Smooth muscle cell (in vitro differentiated cells): ENCODE measurements at regions not wholly inside any gene's neighbourhood (a gene's known extent, or its start where the extent isn't known, plus 50 kb on each side); places are given as distances from the start of the nearest gene placed in this dataset.
A peak's percentile ranks its signal among the peaks of the same experiment; 100 is the strongest.

Source experiments
- DNase-seq: peaks from one replicate; lab custom pipeline; 2025; ENCODE audit not compliant: unreplicated experiment; lab: John Stamatoyannopoulos, UW
- H2AFZ ChIP-seq: fragments of 200-600 bp; sonication (generic); 2 replicates; pipeline ENCODE4 v1.6.0; 2016; ENCODE audit warnings: antibody characterized with exemption, low read depth, mild to moderate bottlenecking
- H3F3A ChIP-seq: fragments of 200-600 bp; sonication (generic); 2 replicates; pipeline ENCODE4 v1.6.0; 2017; ENCODE audit warnings: antibody characterized with exemption, low read depth
- H3K27ac ChIP-seq: fragments of 200-600 bp; sonication (generic); 2 replicates; pipeline ENCODE4 v1.5.1; 2016; ENCODE audit warnings: low read depth, mild to moderate bottlenecking
- H3K27me3 ChIP-seq: fragments of 200-600 bp; sonication (generic); 2 replicates; pipeline ENCODE4 v1.6.1; 2016; ENCODE audit warnings: low read depth, mild to moderate bottlenecking
- H3K36me3 ChIP-seq: fragments of 200-600 bp; sonication (generic); 2 replicates; pipeline ENCODE4 v1.5.1; 2016; ENCODE audit warnings: low read depth
- H3K4me1 ChIP-seq: fragments of 200-600 bp; sonication (generic); 2 replicates; pipeline ENCODE4 v1.5.1; 2016; ENCODE audit warnings: low read depth
- H3K4me2 ChIP-seq: fragments of 200-600 bp; sonication (generic); 2 replicates; pipeline ENCODE4 v1.6.0; 2016; ENCODE audit warnings: mild to moderate bottlenecking
- H3K4me3 ChIP-seq: fragments of 200-600 bp; sonication (generic); 2 replicates; pipeline ENCODE4 v1.5.1; 2016; ENCODE audit warnings: mild to moderate bottlenecking
- H3K79me2 ChIP-seq: fragments of 200-600 bp; sonication (generic); 2 replicates; pipeline ENCODE4 v1.6.0; 2016; ENCODE audit warnings: low read depth, mild to moderate bottlenecking
- H3K9ac ChIP-seq: fragments of 200-600 bp; sonication (generic); 2 replicates; pipeline ENCODE4 v1.6.0; 2016; ENCODE audit warnings: low read depth
- H3K9me3 ChIP-seq: fragments of 200-600 bp; sonication (generic); replicated peaks from 2 replicates; pipeline ENCODE4 v1.5.1; 2016; ENCODE audit warnings: low read depth
- H4K20me1 ChIP-seq: fragments of 200-600 bp; sonication (generic); 2 replicates; pipeline ENCODE4 v1.6.0; 2016; ENCODE audit warnings: low read depth
- WGBS: methylation state at CpG from one replicate; pipeline ENCODE4 v1.1.7; 2016; ENCODE audit warnings: low lambda C conversion rate; 5-methylcytosine and 5-hydroxymethylcytosine counted together
- TF ChIP-seq, protein P1 (sequence below): fragments of 200-600 bp; sonication (generic); IDR thresholded peaks from 2 replicates; pipeline ENCODE4 v1.5.1; 2017; ENCODE audit warnings: borderline replicate concordance, mild to moderate bottlenecking, antibody characterized with exemption; ENCODE audit not compliant: insufficient read depth, poor library complexity, severe bottlenecking

GRCh38 chr17:72368191-72368590, 247.4 kb downstream of the SOX9 start:
- Histone ChIP-seq H3K4me1 (no peaks in the 10 kb centered on the region), H2AFZ (no peak overlapping the region), H3K27me3 (no peaks in the 10 kb centered on the region), H3K4me2 (no peak overlapping the region), H4K20me1 (no peaks in the 10 kb centered on the region), H3K27ac (no peak overlapping the region), H3F3A (no peaks in the 10 kb centered on the region), H3K4me3 (no peak overlapping the region), H3K9ac (no peak overlapping the region), H3K36me3 (no peaks in the 10 kb centered on the region), H3K9me3 (no peaks in the 10 kb centered on the region), H3K79me2 (no peaks in the 10 kb centered on the region)
- TF ChIP-seq, protein P1, sequence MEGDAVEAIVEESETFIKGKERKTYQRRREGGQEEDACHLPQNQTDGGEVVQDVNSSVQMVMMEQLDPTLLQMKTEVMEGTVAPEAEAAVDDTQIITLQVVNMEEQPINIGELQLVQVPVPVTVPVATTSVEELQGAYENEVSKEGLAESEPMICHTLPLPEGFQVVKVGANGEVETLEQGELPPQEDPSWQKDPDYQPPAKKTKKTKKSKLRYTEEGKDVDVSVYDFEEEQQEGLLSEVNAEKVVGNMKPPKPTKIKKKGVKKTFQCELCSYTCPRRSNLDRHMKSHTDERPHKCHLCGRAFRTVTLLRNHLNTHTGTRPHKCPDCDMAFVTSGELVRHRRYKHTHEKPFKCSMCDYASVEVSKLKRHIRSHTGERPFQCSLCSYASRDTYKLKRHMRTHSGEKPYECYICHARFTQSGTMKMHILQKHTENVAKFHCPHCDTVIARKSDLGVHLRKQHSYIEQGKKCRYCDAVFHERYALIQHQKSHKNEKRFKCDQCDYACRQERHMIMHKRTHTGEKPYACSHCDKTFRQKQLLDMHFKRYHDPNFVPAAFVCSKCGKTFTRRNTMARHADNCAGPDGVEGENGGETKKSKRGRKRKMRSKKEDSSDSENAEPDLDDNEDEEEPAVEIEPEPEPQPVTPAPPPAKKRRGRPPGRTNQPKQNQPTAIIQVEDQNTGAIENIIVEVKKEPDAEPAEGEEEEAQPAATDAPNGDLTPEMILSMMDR, result no peak
- WGBS, result 66% methylated on average over 4 of the region's 4 CpGs
- no peak for DNase-seq

- no peak overlapping the region for H2AFZ ChIP-seq
- no peaks in the 10 kb centered on the region for H3K27me3 ChIP-seq
- H3K79me2 ChIP-seq, result no peaks in the 10 kb centered on the region
- no peaks in the 10 kb centered on the region for H3F3A ChIP-seq
- DNase-seq, result no peak
- no peak overlapping the region for H3K9ac ChIP-seq
- no peaks in the 10 kb centered on the region for H4K20me1 ChIP-seq
- no peak overlapping the region for H3K27ac ChIP-seq
- peaks cover 6% of the 10 kb centered on the region for H3K4me1 ChIP-seq
- TF ChIP-seq, protein P1, result no peak
- no peaks in the 10 kb centered on the region for H3K36me3 ChIP-seq
- 95% methylated on average over 7 of the region's 7 CpGs for WGBS
- H3K4me2 ChIP-seq, result no peak overlapping the region
- H3K9me3 ChIP-seq, result no peaks in the 10 kb centered on the region
- no peak overlapping the region for H3K4me3 ChIP-seq
Measured at GRCh38 chr17:72369366-72369765, 248.5 kb downstream of the SOX9 start.

DNA sequence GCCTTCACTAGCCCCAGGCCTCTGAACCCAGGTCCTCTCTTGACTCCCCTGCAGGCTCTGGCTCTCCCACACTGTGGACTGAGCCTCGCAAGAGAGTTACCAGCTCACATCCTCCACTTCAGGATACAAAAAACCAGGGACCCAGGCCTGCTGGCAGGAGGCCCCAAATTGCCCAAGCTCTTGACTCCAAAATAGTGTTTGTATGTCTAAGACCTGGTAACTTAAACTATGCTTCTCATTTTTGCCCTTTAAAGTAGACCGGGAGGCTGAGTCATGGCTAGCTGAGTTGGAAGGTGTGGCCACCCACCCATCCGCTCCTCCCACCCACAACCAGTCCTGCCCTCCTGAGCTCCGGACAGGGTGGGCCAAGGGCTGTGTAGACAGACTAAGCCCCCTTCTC, 250.0 kb downstream of the SOX9 start:
- H3K27ac ChIP-seq, result no peak overlapping the region
- no peak for DNase-seq
- no peak overlapping the region for H3K9ac ChIP-seq
- H4K20me1 ChIP-seq, result no peaks in the 10 kb centered on the region
- peak overlapping the region; percentile 55 for H3K4me2 ChIP-seq
- WGBS, result 50% methylated on average over 4 of the region's 4 CpGs
- TF ChIP-seq, protein P1, result no peak
- H3K79me2 ChIP-seq, result no peaks in the 10 kb centered on the region
- no peaks in the 10 kb centered on the region for H3K36me3 ChIP-seq
- H3K4me1 ChIP-seq, result peaks cover 6% of the 10 kb centered on the region
- H3K9me3 ChIP-seq, result no peaks in the 10 kb centered on the region
- H3F3A ChIP-seq, result no peaks in the 10 kb centered on the region
- no peak overlapping the region for H3K4me3 ChIP-seq
- H3K27me3 ChIP-seq, result no peaks in the 10 kb centered on the region
- H2AFZ ChIP-seq, result no peak overlapping the region

- TF ChIP-seq, protein P1, result no peak
- Histone ChIP-seq H3K79me2 (no peaks in the 10 kb centered on the region), H3K27me3 (no peaks in the 10 kb centered on the region), H3F3A (no peaks in the 10 kb centered on the region), H4K20me1 (no peaks in the 10 kb centered on the region), H2AFZ (no peak overlapping the region), H3K27ac (no peak overlapping the region), H3K4me1 (peaks cover 6% of the 10 kb centered on the region), H3K9ac (no peak overlapping the region), H3K4me2 (no peak overlapping the region), H3K9me3 (no peaks in the 10 kb centered on the region), H3K36me3 (no peaks in the 10 kb centered on the region), H3K4me3 (no peak overlapping the region)
- 75% methylated on average over 10 of the region's 10 CpGs for WGBS
- no peak for DNase-seq
Measured at GRCh38 chr17:72372185-72372584, 251.4 kb downstream of the SOX9 start.
